ENCODE measurements at regions not wholly inside any gene's neighbourhood (a gene's known extent, or its start where the extent isn't known, plus 50 kb on each side); places are given as distances from the start of the nearest gene placed in this dataset.

GRCh38 chr15:69660114-69660513 is 207.5 kb downstream of the RPLP1 start:
- Histone ChIP-seq H3K27ac (no peak overlapping the region), H3K4me3 (no peak overlapping the region), H3K27me3 (peaks cover 5% of the 10 kb centered on the region; the same call in 1 of the 2 replicates), H3K9me3 (replicated peaks) (no peaks in the 10 kb centered on the region), H3K4me1 (peaks cover 10% of the 10 kb centered on the region; the same call in 1 of the 2 replicates), H3K36me3 (no peaks in the 10 kb centered on the region)
- DNase-seq, result no peak

GRCh38 chr15:69660658-69661405 is 208.2 kb downstream of the RPLP1 start:
- H3K36me3 ChIP-seq, result no peaks in the 10 kb centered on the region
- peaks cover 5% of the 10 kb centered on the region; the same call in 1 of the 2 replicates for H3K27me3 ChIP-seq
- no peaks in the 10 kb centered on the region for H3K9me3 ChIP-seq (replicated peaks)
- peaks cover 15% of the 10 kb centered on the region for H3K4me1 ChIP-seq
- H3K27ac ChIP-seq, result no peak overlapping the region
- no peak for DNase-seq
- H3K4me3 ChIP-seq, result no peak overlapping the region

- no peak for DNase-seq
- Histone ChIP-seq H3K36me3 (no peaks in the 10 kb centered on the region), H3K4me3 (no peak overlapping the region), H3K27me3 (peaks cover 5% of the 10 kb centered on the region; the same call in 1 of the 2 replicates), H3K9me3 (replicated peaks) (no peaks in the 10 kb centered on the region), H3K4me1 (peaks cover 20% of the 10 kb centered on the region), H3K27ac (no peak overlapping the region)
These were observed 208.8 kb downstream of the RPLP1 start for GRCh38 chr15:69661446-69661845.

- Histone ChIP-seq H3K4me1 (peaks cover 23% of the 10 kb centered on the region), H3K27me3 (peaks cover 5% of the 10 kb centered on the region; the same call in 1 of the 2 replicates), H3K27ac (no peak overlapping the region), H3K36me3 (no peaks in the 10 kb centered on the region), H3K9me3 (replicated peaks) (no peaks in the 10 kb centered on the region), H3K4me3 (no peak overlapping the region)
- DNase-seq, result no peak
These were observed 209.4 kb downstream of the RPLP1 start for GRCh38 chr15:69661871-69662644.

- H3K36me3 ChIP-seq, result no peaks in the 10 kb centered on the region
- peaks cover 23% of the 10 kb centered on the region for H3K4me1 ChIP-seq
- no peak overlapping the region for H3K4me3 ChIP-seq
- no peak overlapping the region for H3K27ac ChIP-seq
- peaks cover 5% of the 10 kb centered on the region; the same call in 1 of the 2 replicates for H3K27me3 ChIP-seq
- no peaks in the 10 kb centered on the region for H3K9me3 ChIP-seq (replicated peaks)
- DNase-seq, result no peak
These were observed 210.0 kb downstream of the RPLP1 start for GRCh38 chr15:69662645-69663000.

- Histone ChIP-seq H3K4me1 (peaks cover 30% of the 10 kb centered on the region), H3K27ac (no peak overlapping the region), H3K9me3 (replicated peaks) (no peaks in the 10 kb centered on the region), H3K36me3 (no peaks in the 10 kb centered on the region), H3K4me3 (no peak overlapping the region), H3K27me3 (peaks cover 5% of the 10 kb centered on the region; the same call in 1 of the 2 replicates)
- no peak for DNase-seq
These were observed 210.8 kb downstream of the RPLP1 start for GRCh38 chr15:69663441-69663840.

GRCh38 chr15:69663982-69664381 is 211.4 kb downstream of the RPLP1 start:
- no peak overlapping the region for H3K27ac ChIP-seq
- H3K9me3 ChIP-seq (replicated peaks), result no peaks in the 10 kb centered on the region
- no peak for DNase-seq
- peaks cover 35% of the 10 kb centered on the region for H3K4me1 ChIP-seq
- no peaks in the 10 kb centered on the region for H3K36me3 ChIP-seq
- H3K4me3 ChIP-seq, result no peak overlapping the region
- peaks cover 5% of the 10 kb centered on the region; the same call in 1 of the 2 replicates for H3K27me3 ChIP-seq

- no peaks in the 10 kb centered on the region; the same call in 1 of the 2 replicates for H3K27me3 ChIP-seq
- H3K4me1 ChIP-seq, result peaks cover 35% of the 10 kb centered on the region
- no peaks in the 10 kb centered on the region for H3K36me3 ChIP-seq
- peak in 1 of 2 experiments; percentile 47 for DNase-seq
- peak overlapping the region; percentile 16 for H3K4me3 ChIP-seq
- H3K9me3 ChIP-seq (replicated peaks), result no peaks in the 10 kb centered on the region
- peak overlapping the region; percentile 8 for H3K27ac ChIP-seq
These were observed 212.3 kb downstream of the RPLP1 start for GRCh38 chr15:69664572-69665571.

- H3K36me3 ChIP-seq, result no peaks in the 10 kb centered on the region
- no peaks in the 10 kb centered on the region; the same call in 1 of the 2 replicates for H3K27me3 ChIP-seq
- no peaks in the 10 kb centered on the region for H3K9me3 ChIP-seq (replicated peaks)
- peak overlapping the region; percentile 16 for H3K4me3 ChIP-seq
- peak overlapping the region; percentile 8 for H3K27ac ChIP-seq
- peak; percentile 81 to 84 for DNase-seq
- H3K4me1 ChIP-seq, result peaks cover 35% of the 10 kb centered on the region
These were observed 213.1 kb downstream of the RPLP1 start for GRCh38 chr15:69665641-69666111.

- Histone ChIP-seq H3K4me3 (no peak overlapping the region), H3K36me3 (no peaks in the 10 kb centered on the region), H3K9me3 (replicated peaks) (no peaks in the 10 kb centered on the region), H3K4me1 (peaks cover 35% of the 10 kb centered on the region), H3K27ac (peak overlapping the region; percentile 8; the same call in 1 of the 2 replicates), H3K27me3 (no peaks in the 10 kb centered on the region; the same call in 1 of the 2 replicates)
- DNase-seq, result no peak
These were observed 213.8 kb downstream of the RPLP1 start for GRCh38 chr15:69666441-69666882.

- no peak for DNase-seq
- Histone ChIP-seq H3K27me3 (no peaks in the 10 kb centered on the region; the same call in 1 of the 2 replicates), H3K36me3 (no peaks in the 10 kb centered on the region), H3K27ac (no peak overlapping the region), H3K4me1 (peaks cover 35% of the 10 kb centered on the region), H3K4me3 (no peak overlapping the region), H3K9me3 (replicated peaks) (no peaks in the 10 kb centered on the region)
These were observed 214.5 kb downstream of the RPLP1 start for GRCh38 chr15:69666921-69667811.

GRCh38 chr15:69668039-69668705 is 215.6 kb downstream of the RPLP1 start:
- DNase-seq, result peak; percentile 60 to 80
- no peaks in the 10 kb centered on the region; the same call in 1 of the 2 replicates for H3K27me3 ChIP-seq
- no peaks in the 10 kb centered on the region for H3K36me3 ChIP-seq
- peaks cover 35% of the 10 kb centered on the region for H3K4me1 ChIP-seq
- no peak overlapping the region for H3K27ac ChIP-seq
- no peak overlapping the region for H3K4me3 ChIP-seq
- no peaks in the 10 kb centered on the region for H3K9me3 ChIP-seq (replicated peaks)

GRCh38 chr15:69668963-69669362 is 216.3 kb downstream of the RPLP1 start:
- H3K4me1 ChIP-seq, result peaks cover 33% of the 10 kb centered on the region

More at GRCh38 chr15:69668963-69669362, 216.3 kb downstream of the RPLP1 start:
- no peak for DNase-seq
- no peak overlapping the region for H3K4me3 ChIP-seq
- no peaks in the 10 kb centered on the region for H3K36me3 ChIP-seq
- H3K27ac ChIP-seq, result no peak overlapping the region
- H3K9me3 ChIP-seq (replicated peaks), result no peaks in the 10 kb centered on the region
- no peaks in the 10 kb centered on the region for H3K27me3 ChIP-seq
